Endodermal cell (in vitro differentiated cells): ENCODE measurements at regions not wholly inside any gene's neighbourhood (a gene's known extent, or its start where the extent isn't known, plus 50 kb on each side); places are given as distances from the start of the nearest gene placed in this dataset.

ENCODE experiments used
- DNase-seq: peaks from one replicate; pipeline ENCODE4 v3.0.0-alpha.2; 2017
- H3K27ac ChIP-seq: 2 replicates; pipeline ENCODE4 v1.5.1; 2013; ENCODE audit warnings: mild to moderate bottlenecking, low read depth, low read length, moderate library complexity
- H3K27me3 ChIP-seq: 2 replicates; pipeline ENCODE4 v1.6.1; 2013; ENCODE audit warnings: mild to moderate bottlenecking, low read length, moderate library complexity; ENCODE audit not compliant: insufficient read depth, control insufficient read depth, poor library complexity, severe bottlenecking
- H3K36me3 ChIP-seq: 2 replicates; pipeline ENCODE4 v1.7.0; 2013; ENCODE audit warnings: mild to moderate bottlenecking, low read length, moderate library complexity; ENCODE audit not compliant: control insufficient read depth, insufficient read depth
- H3K4me1 ChIP-seq: one replicate; pipeline ENCODE4 v1.7.0; 2013; ENCODE audit warnings: low read length; ENCODE audit not compliant: control insufficient read depth, insufficient read depth
- H3K4me3 ChIP-seq: 2 replicates; pipeline ENCODE4 v1.5.1; 2013; ENCODE audit warnings: mild to moderate bottlenecking, low read length, moderate library complexity
- H3K9ac ChIP-seq: 2 replicates; pipeline ENCODE4 v1.6.1; 2013; ENCODE audit warnings: mild to moderate bottlenecking, low read length, moderate library complexity; ENCODE audit not compliant: poor library complexity, severe bottlenecking; ENCODE audit errors: extremely low read depth
- H3K9me3 ChIP-seq: 2 replicates; pipeline ENCODE4 v1.6.1; 2013; ENCODE audit warnings: mild to moderate bottlenecking, low read length, moderate library complexity; ENCODE audit not compliant: control insufficient read depth
- H3K27ac Mint-ChIP-seq: 2 replicates; pipeline ENCODE4 v1.8.0; 2020; ENCODE audit warnings: mixed read lengths
- H3K27me3 Mint-ChIP-seq: 2 replicates; pipeline ENCODE4 v1.8.0; 2021; ENCODE audit warnings: mild to moderate bottlenecking, mixed read lengths; ENCODE audit not compliant: insufficient read depth
- H3K36me3 Mint-ChIP-seq: 2 replicates; pipeline ENCODE4 v1.8.0; 2020; ENCODE audit warnings: low read depth, mixed read lengths
- H3K4me1 Mint-ChIP-seq: 2 replicates; pipeline ENCODE4 v1.8.0; 2020; ENCODE audit warnings: mixed read lengths
- H3K4me3 Mint-ChIP-seq: 2 replicates; pipeline ENCODE4 v1.8.0; 2020; ENCODE audit warnings: mild to moderate bottlenecking, moderate library complexity, mixed read lengths
- H3K9me3 Mint-ChIP-seq: 2 replicates; pipeline ENCODE4 v1.8.0; 2020; ENCODE audit warnings: mild to moderate bottlenecking, mixed read lengths
- CTCF ChIP-seq: fragments of 200-600 bp; sonication (generic); conservative IDR thresholded peaks from 2 replicates; pipeline ENCODE4 v1.5.0; 2021; ENCODE audit warnings: antibody characterized with exemption, mild to moderate bottlenecking
- WGBS, 2 experiments: methylation state at CpG; one replicate each; pipeline versions ENCODE4 v1.1.5 to v1.1.7; 2013; ENCODE audit warnings: missing lambda C conversion rate in 2 of 2, mixed read lengths in 1 of 2; ENCODE audit not compliant: insufficient coverage in 1 of 2, insufficient read length in 1 of 2; 5-methylcytosine and 5-hydroxymethylcytosine counted together

DNA sequence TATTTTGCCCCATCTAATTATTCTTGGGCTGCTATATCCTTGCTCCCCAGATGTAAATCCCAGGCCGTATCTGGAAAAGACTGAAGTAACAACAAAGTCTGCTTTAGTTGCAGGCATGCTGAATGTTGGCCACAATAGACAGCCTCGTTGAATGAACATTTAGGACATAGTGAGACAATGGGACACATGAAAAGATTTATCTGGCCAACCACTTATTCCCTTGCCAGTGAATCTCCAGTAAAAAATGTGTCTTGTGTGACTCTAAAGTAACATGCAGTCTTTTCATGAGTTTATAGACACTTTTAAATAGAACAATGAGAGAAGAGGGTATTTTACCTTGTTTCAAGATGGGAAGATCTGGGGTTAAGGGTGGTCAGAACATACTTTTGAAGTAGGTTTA lies 60.2 kb upstream of the STXBP6 start:
- no peak overlapping the region for H3K4me3 Mint-ChIP-seq
- H3K27ac Mint-ChIP-seq = no peak overlapping the region
- H3K9me3 Mint-ChIP-seq = peaks cover under 1% of the 10 kb centered on the region
- peaks cover under 1% of the 10 kb centered on the region for H3K27me3 Mint-ChIP-seq
- Histone ChIP-seq H3K36me3 (no peaks in the 10 kb centered on the region), H3K27me3 (no peaks in the 10 kb centered on the region), H3K9me3 (no peaks in the 10 kb centered on the region), H3K4me3 (no peak overlapping the region), H3K9ac (no peak overlapping the region), H3K27ac (no peak overlapping the region), H3K4me1 (no peaks in the 10 kb centered on the region)
- no peaks in the 10 kb centered on the region for H3K36me3 Mint-ChIP-seq
- 83 to 94% methylated on average over 2 of the region's 2 CpGs for WGBS, 2 experiments
- no peak for DNase-seq
- H3K4me1 Mint-ChIP-seq = no peaks in the 10 kb centered on the region
- no peak for TF ChIP-seq CTCF

- Mint-ChIP-seq H3K4me1 (no peaks in the 10 kb centered on the region), H3K4me3 (no peak overlapping the region), H3K27me3 (no peaks in the 10 kb centered on the region), H3K27ac (no peak overlapping the region), H3K36me3 (no peaks in the 10 kb centered on the region), H3K9me3 (no peaks in the 10 kb centered on the region)
- WGBS, 2 experiments = 92% methylated on average over 2 of the region's 2 CpGs; no CpG with 5 or more reads in 1 of the 2 experiments
- no peak for DNase-seq
- H3K27me3 ChIP-seq = no peaks in the 10 kb centered on the region
- no peaks in the 10 kb centered on the region for H3K36me3 ChIP-seq
- no peaks in the 10 kb centered on the region for H3K9me3 ChIP-seq
- no peak overlapping the region for H3K27ac ChIP-seq
- no peak overlapping the region for H3K9ac ChIP-seq
- H3K4me1 ChIP-seq = no peaks in the 10 kb centered on the region
- H3K4me3 ChIP-seq = no peak overlapping the region
- TF ChIP-seq CTCF = no peak
These were observed 59.0 kb upstream of the STXBP6 start for GRCh38 chr14:25108959-25109358.

DNA sequence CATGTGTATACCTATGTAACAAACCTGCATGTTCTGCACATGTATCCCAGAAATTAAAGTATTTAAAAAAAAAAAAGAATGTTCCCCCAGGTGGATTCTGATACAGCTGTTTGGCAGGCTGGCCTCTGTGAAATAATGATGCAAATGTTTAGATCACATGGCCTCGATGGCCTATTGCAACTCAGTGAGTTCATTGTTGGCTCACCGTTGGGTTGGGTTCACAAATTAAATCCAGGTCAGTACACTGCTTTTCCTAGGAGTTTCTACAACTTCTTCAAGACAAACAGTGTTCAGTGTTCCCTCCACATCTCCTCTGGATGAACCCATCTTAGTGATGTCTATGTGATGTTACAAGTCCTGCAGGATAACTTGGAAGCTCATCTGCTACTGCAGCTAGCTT lies 58.3 kb upstream of the STXBP6 start:
- Mint-ChIP-seq H3K4me3 (no peak overlapping the region), H3K27me3 (no peaks in the 10 kb centered on the region), H3K36me3 (no peaks in the 10 kb centered on the region), H3K4me1 (no peaks in the 10 kb centered on the region), H3K27ac (no peak overlapping the region), H3K9me3 (no peaks in the 10 kb centered on the region)
- no peak for TF ChIP-seq CTCF
- no peaks in the 10 kb centered on the region for H3K4me1 ChIP-seq
- H3K9ac ChIP-seq = no peak overlapping the region
- no peaks in the 10 kb centered on the region for H3K27me3 ChIP-seq
- H3K4me3 ChIP-seq = no peak overlapping the region
- no peaks in the 10 kb centered on the region for H3K9me3 ChIP-seq
- DNase-seq = no peak
- H3K27ac ChIP-seq = no peak overlapping the region
- H3K36me3 ChIP-seq = no peaks in the 10 kb centered on the region
- WGBS, 2 experiments = 92 to 94% methylated on average over 2 of the region's 2 CpGs
